ENCODE measurements at regions not wholly inside any gene's neighbourhood (a gene's known extent, or its start where the extent isn't known, plus 50 kb on each side); places are given as distances from the start of the nearest gene placed in this dataset.

DNA sequence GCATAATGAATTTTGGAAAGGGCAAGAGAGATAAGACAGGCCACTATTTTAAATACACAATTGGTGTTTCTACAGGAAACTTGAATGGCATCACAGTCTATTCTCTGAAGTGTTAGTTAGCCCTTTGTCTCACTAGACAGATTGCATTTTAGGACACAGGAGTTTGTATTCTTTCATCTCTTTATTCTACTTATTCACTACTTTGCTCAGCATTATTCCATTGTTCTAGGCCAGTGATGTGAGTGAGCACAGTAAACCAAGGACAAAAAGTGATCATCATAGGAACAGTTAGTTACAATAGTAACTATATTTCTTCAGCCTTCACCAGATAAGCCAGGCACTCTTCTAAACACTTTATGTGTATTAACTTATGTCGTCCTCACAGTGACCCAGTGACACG lies 150.2 kb upstream of the SLCO3A1 start:
- no peak overlapping the region for H3K4me3 ChIP-seq (replicated peaks in 1 of 2; ENCODE audit: low read depth in 2 of 2, low read length in 2 of 2)
- DNase-seq (ENCODE audit: low read depth in 2 of 2), result no peak
- TF ChIP-seq, protein P1, sequence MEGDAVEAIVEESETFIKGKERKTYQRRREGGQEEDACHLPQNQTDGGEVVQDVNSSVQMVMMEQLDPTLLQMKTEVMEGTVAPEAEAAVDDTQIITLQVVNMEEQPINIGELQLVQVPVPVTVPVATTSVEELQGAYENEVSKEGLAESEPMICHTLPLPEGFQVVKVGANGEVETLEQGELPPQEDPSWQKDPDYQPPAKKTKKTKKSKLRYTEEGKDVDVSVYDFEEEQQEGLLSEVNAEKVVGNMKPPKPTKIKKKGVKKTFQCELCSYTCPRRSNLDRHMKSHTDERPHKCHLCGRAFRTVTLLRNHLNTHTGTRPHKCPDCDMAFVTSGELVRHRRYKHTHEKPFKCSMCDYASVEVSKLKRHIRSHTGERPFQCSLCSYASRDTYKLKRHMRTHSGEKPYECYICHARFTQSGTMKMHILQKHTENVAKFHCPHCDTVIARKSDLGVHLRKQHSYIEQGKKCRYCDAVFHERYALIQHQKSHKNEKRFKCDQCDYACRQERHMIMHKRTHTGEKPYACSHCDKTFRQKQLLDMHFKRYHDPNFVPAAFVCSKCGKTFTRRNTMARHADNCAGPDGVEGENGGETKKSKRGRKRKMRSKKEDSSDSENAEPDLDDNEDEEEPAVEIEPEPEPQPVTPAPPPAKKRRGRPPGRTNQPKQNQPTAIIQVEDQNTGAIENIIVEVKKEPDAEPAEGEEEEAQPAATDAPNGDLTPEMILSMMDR (IDR thresholded peaks at IDR 0.05; ENCODE audit: low read depth, low read length), result no peak

GRCh38 chr15:91704343-91704742 lies 149.2 kb upstream of the SLCO3A1 start:
- TF ChIP-seq, protein P1 (IDR thresholded peaks at IDR 0.05; ENCODE audit: low read depth, low read length), result no peak
- DNase-seq (ENCODE audit: low read depth in 2 of 2), result no peak
- no peak overlapping the region for H3K4me3 ChIP-seq (replicated peaks in 1 of 2; ENCODE audit: low read depth in 2 of 2, low read length in 2 of 2)

DNA sequence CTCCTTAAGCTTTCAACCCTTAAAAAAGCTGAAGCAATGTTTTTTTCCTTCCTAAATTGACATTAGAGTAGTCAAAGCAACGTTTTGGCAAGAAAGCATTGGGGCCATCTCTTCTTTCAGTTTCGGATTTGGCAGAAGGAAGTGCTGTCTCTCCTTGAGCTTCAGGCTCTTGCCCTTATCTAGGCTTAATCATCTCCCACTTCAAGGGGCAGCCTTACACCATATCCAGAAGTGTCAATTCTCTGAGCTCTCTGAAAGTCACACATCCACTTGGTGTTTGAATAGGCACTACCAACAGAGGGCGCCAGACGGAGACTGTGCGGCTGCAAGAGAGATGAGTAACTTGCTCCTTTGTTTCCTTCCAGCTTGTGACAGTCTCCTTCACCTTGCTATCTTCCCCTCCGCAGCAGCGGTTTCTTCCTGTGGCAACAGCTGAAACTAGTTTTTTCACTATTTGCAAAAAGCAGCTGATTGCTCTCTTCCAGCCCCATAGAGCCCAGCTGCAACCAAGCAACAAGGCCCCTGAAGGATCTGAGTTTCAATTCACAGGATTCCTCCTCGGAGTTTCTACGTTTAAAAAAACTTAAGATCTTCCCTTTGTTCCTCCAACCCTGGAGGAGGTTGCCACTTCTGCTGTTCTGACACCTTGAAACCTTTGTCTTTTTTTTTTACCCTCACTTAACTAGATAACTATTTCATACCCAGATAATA lies 147.0 kb upstream of the SLCO3A1 start:
- H3K4me3 ChIP-seq (replicated peaks in 1 of 2; ENCODE audit: low read depth in 2 of 2, low read length in 2 of 2), result no peak overlapping the region
- TF ChIP-seq, protein P1 (IDR thresholded peaks at IDR 0.05; ENCODE audit: low read depth, low read length), result peak; percentile 95
- peak; percentile 73 to 78 for DNase-seq (ENCODE audit: low read depth in 2 of 2)

DNA sequence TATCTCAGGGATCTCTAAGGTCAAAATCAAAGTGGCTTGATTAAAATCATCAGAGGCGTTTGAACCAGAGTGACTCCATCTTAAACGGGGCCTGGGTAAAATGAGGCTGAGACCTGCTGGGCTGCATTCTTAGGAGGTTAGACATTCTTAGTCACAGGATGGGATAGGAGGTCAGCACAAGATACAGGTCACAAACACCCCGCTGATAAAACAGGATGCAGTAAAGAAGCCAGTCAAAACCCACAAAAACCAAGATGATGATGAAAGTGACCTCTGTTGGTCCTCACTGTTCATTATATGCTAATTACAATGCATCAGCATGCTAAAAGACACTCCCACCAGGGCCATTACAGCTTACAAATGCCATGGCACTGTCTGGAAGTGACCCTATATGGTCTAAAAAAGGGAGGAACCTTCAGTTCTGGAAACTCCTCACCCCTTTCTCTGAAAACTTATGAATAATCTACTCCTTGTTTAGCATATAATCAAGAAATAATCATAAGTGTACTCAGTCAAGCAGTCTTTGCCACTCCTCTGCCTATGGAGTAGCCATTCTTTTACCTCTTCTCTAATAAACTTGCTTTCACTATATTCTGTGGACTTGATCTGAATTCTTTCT lies 143.3 kb upstream of the SLCO3A1 start:
- DNase-seq (ENCODE audit: low read depth in 2 of 2), result no peak
- TF ChIP-seq, protein P1 (IDR thresholded peaks at IDR 0.05; ENCODE audit: low read depth, low read length), result no peak
- H3K4me3 ChIP-seq (replicated peaks in 1 of 2; ENCODE audit: low read depth in 2 of 2, low read length in 2 of 2), result no peak overlapping the region

DNA sequence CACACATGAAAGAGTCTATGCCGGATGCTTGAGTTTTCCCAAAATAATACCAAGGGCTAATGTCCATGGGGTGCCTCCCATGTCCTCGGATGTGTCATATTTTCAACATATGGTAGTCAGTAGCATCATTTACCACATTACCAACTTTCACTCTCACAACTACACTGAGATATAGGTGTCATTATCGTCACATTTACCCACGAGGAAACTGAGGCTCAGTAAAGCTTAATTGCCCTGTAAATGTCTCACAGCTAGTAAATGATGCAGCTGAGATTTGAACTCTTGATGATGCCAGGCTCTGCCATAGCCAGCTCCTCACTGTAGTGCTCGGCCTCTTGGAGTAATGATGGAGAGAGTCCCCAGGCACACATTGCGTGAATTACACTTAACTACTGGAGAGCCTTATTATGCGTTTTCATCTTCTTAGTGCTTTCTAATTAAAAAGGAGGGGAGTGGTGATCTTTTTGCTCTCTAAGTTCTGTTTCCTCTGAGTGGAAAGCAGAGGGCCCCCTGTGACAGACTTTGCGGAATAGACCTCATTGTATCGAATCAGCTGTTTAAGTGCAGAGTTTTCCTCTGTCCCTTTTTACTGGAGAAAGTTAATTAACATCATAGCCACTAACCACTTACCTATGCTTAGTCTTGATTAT lies 142.0 kb upstream of the SLCO3A1 start:
- DNase-seq (ENCODE audit: low read depth in 2 of 2), result no peak
- no peak overlapping the region for H3K4me3 ChIP-seq (replicated peaks in 1 of 2; ENCODE audit: low read depth in 2 of 2, low read length in 2 of 2)
- TF ChIP-seq, protein P1 (IDR thresholded peaks at IDR 0.05; ENCODE audit: low read depth, low read length), result no peak

- no peak overlapping the region for H3K4me3 ChIP-seq (replicated peaks in 1 of 2; ENCODE audit: low read depth in 2 of 2, low read length in 2 of 2)
- no peak for DNase-seq (ENCODE audit: low read depth in 2 of 2)
- TF ChIP-seq, protein P1 (IDR thresholded peaks at IDR 0.05; ENCODE audit: low read depth, low read length), result no peak
Observed at GRCh38 chr15:91712286-91712685, 141.2 kb upstream of the SLCO3A1 start.
